ENCODE measurements at regions not wholly inside any gene's neighbourhood (a gene's known extent, or its start where the extent isn't known, plus 50 kb on each side); places are given as distances from the start of the nearest gene placed in this dataset.
"Not testable (repeated sequence)": the region's sequence is repeated elsewhere in the genome, so short reads cannot be mapped to it uniquely, and the experiment has no call there.

- not testable (repeated sequence) for DNase-seq
Measured at GRCh38 chr5:101316401-101316800, 413.3 kb upstream of the ST8SIA4 start.

- DNase-seq, result no peak
Measured at GRCh38 chr5:101306391-101307137, 403.5 kb upstream of the ST8SIA4 start.

GRCh38 chr5:101296477-101296876, 393.4 kb upstream of the ST8SIA4 start:
- no peak for DNase-seq

- no peak for DNase-seq
Measured at GRCh38 chr5:101292199-101292598, 389.1 kb upstream of the ST8SIA4 start.

- DNase-seq, result not testable (repeated sequence)
Measured at GRCh38 chr5:101290761-101291160, 387.7 kb upstream of the ST8SIA4 start.

GRCh38 chr5:101288633-101289032, 385.6 kb upstream of the ST8SIA4 start:
- no peak for DNase-seq

- no peak for DNase-seq
Measured at GRCh38 chr5:101284736-101285375, 381.8 kb upstream of the ST8SIA4 start.

GRCh38 chr5:101283938-101284337, 380.9 kb upstream of the ST8SIA4 start:
- DNase-seq, result not testable (repeated sequence)

- no peak for DNase-seq
Measured at GRCh38 chr5:101278917-101279316, 375.8 kb upstream of the ST8SIA4 start.

- DNase-seq, result no peak
Measured at GRCh38 chr5:101278011-101278687, 375.1 kb upstream of the ST8SIA4 start.

- DNase-seq, result no peak
Measured at GRCh38 chr5:101271945-101272344, 368.9 kb upstream of the ST8SIA4 start.

GRCh38 chr5:101271416-101271815, 368.3 kb upstream of the ST8SIA4 start:
- no peak for DNase-seq

GRCh38 chr5:101260857-101261256, 357.8 kb upstream of the ST8SIA4 start:
- no peak for DNase-seq

GRCh38 chr5:101253096-101253495, 350.0 kb upstream of the ST8SIA4 start:
- DNase-seq, result no peak

GRCh38 chr5:101244621-101245020, 341.5 kb upstream of the ST8SIA4 start:
- DNase-seq, result no peak

GRCh38 chr5:101212942-101213514, 309.9 kb upstream of the ST8SIA4 start:
- DNase-seq, result no peak

- no peak for DNase-seq
Measured at GRCh38 chr5:101206534-101206933, 303.5 kb upstream of the ST8SIA4 start.

GRCh38 chr5:101205065-101205464, 302.0 kb upstream of the ST8SIA4 start:
- not testable (repeated sequence) for DNase-seq

- DNase-seq, result not testable (repeated sequence)
Measured at GRCh38 chr5:101180365-101180764, 277.3 kb upstream of the ST8SIA4 start.

- DNase-seq, result no peak
Measured at GRCh38 chr5:101176605-101177004, 273.5 kb upstream of the ST8SIA4 start.

GRCh38 chr5:101174981-101175380, 271.9 kb upstream of the ST8SIA4 start:
- DNase-seq, result no peak

GRCh38 chr5:101163088-101163487, 260.0 kb upstream of the ST8SIA4 start:
- DNase-seq, result no peak

GRCh38 chr5:101160002-101160401, 256.9 kb upstream of the ST8SIA4 start:
- no peak for DNase-seq

GRCh38 chr5:101159006-101159405, 255.9 kb upstream of the ST8SIA4 start:
- DNase-seq, result no peak
